Esophagus muscularis mucosa (tissue), 4 donors: ENCODE measurements at regions not wholly inside any gene's neighbourhood (a gene's known extent, or its start where the extent isn't known, plus 50 kb on each side); places are given as distances from the start of the nearest gene placed in this dataset.

Experiments
- CTCF ChIP-seq, 3 experiments: fragments of 200-600 bp in 2 of 3; fragments of 450-650 bp in 1 of 3; sonication (generic) in 2 of 3; IDR thresholded peaks; one replicate each; pipeline ENCODE4 v1.5.1; 2017 to 2019; ENCODE audit warnings: antibody characterized with exemption in 3 of 3, mild to moderate bottlenecking in 2 of 3, moderate library complexity in 1 of 3
- EP300 ChIP-seq: sonication (generic); formaldehyde crosslinking; IDR thresholded peaks from one replicate; pipeline ENCODE4 v1.6.1; 2017; ENCODE audit warnings: antibody characterized with exemption
- POLR2A ChIP-seq: fragments of 450-650 bp; IDR thresholded peaks from one replicate; pipeline ENCODE4 v1.6.1; 2017; ENCODE audit warnings: antibody characterized with exemption, moderate library complexity, mild to moderate bottlenecking, low read depth
- POLR2AphosphoS5 ChIP-seq, 2 donors: sonication (generic); formaldehyde crosslinking; IDR thresholded peaks; one replicate each; pipeline ENCODE4 v1.6.1; 2017; ENCODE audit warnings: antibody characterized with exemption in 2 of 2

GRCh38 chr11:29166306-29166705 lies 850.5 kb downstream of the KCNA4 start:
- TF ChIP-seq EP300 (no peak), CTCF (IDR thresholded peaks at IDR 0.05) (no peak), POLR2AphosphoS5 (IDR thresholded peaks at IDR 0.05) (no peak), POLR2A (no peak)
